HCT116 (cell line): ENCODE measurements at regions not wholly inside any gene's neighbourhood (a gene's known extent, or its start where the extent isn't known, plus 50 kb on each side); places are given as distances from the start of the nearest gene placed in this dataset.

Source experiments
- CTCF ChIP-seq, 3 experiments: fragments of 200-600 bp in 1 of 3; sonication (generic) in 1 of 3; IDR thresholded peaks in 2 of 3; conservative IDR thresholded peaks in 1 of 3; 2 replicates each; pipeline ENCODE4 v1.5.1; 2012 to 2017; ENCODE audit warnings: low read depth in 2 of 3, low read length in 2 of 3, antibody characterized with exemption in 1 of 3, borderline replicate concordance in 1 of 3, control low read depth in 1 of 3, mild to moderate bottlenecking in 1 of 3, mixed read lengths in 1 of 3, mixed run types in 1 of 3, moderate library complexity in 1 of 3; ENCODE audit not compliant: insufficient read depth in 1 of 3
- EZH2 ChIP-seq: fragments of 200-600 bp; sonication (generic); IDR thresholded peaks from 2 replicates; pipeline ENCODE4 v1.6.1; 2017; ENCODE audit warnings: antibody characterized with exemption, mixed run types
- MAX ChIP-seq: IDR thresholded peaks from 2 replicates; pipeline ENCODE4 v1.6.1; 2012
- POLR2A ChIP-seq: IDR thresholded peaks from 2 replicates; pipeline ENCODE4 v1.7.0; 2011; ENCODE audit warnings: borderline replicate concordance; ENCODE audit not compliant: insufficient read depth, insufficient read length; ENCODE audit errors: extremely low read depth
- POLR2AphosphoS5 ChIP-seq: IDR thresholded peaks from 2 replicates; pipeline ENCODE4 v1.6.1; 2011; ENCODE audit warnings: mild to moderate bottlenecking, low read depth, low read length, moderate library complexity
- RAD21 ChIP-seq: IDR thresholded peaks from 2 replicates; pipeline ENCODE4 v1.6.1; 2012; ENCODE audit warnings: low read depth, mild to moderate bottlenecking
- REST ChIP-seq: IDR thresholded peaks from 2 replicates; pipeline ENCODE4 v1.6.1; 2012; ENCODE audit warnings: low read depth
- SIN3A ChIP-seq: IDR thresholded peaks from 2 replicates; pipeline ENCODE4 v1.6.1; 2012; ENCODE audit warnings: low read depth
- SRF ChIP-seq: IDR thresholded peaks from 2 replicates; pipeline ENCODE4 v1.6.1; 2012; ENCODE audit warnings: low read depth
- TCF7L2 ChIP-seq: IDR thresholded peaks from 2 replicates; pipeline ENCODE4 v1.7.0; 2011; ENCODE audit warnings: borderline replicate concordance, inconsistent platforms; ENCODE audit not compliant: insufficient read depth, insufficient read length; ENCODE audit errors: extremely low read depth
- ZNF274 ChIP-seq: fragments of 200-500 bp; sonication (Bioruptor generic); IDR thresholded peaks from 2 replicates; pipeline ENCODE4 v1.6.1; 2014; ENCODE audit warnings: mild to moderate bottlenecking, low read depth, low read length, inconsistent platforms

GRCh38 chr11:82373781-82374542, 359.7 kb downstream of the FAM181B start:
- TF ChIP-seq POLR2AphosphoS5 (no peak), POLR2A (no peak), CTCF (IDR thresholded peaks at IDR 0.05 in 2 of 3, conservative IDR thresholded peaks at IDR 0.05 in 1 of 3; ENCODE audit: borderline replicate concordance in 1 of 3, insufficient read depth in 1 of 3, low read depth in 2 of 3, low read length in 2 of 3) (no peak), RAD21 (no peak), SRF (no peak), REST (no peak), EZH2 (no peak), TCF7L2 (no peak), SIN3A (no peak), ZNF274 (no peak), MAX (no peak)
